HG02610 (cell line): ENCODE measurements at regions not wholly inside any gene's neighbourhood (a gene's known extent, or its start where the extent isn't known, plus 50 kb on each side); places are given as distances from the start of the nearest gene placed in this dataset.

Experiments
- ATAC-seq: cut with Tn5 transposase; IDR thresholded peaks from one replicate; pipeline ENCODE4 v1.9.1; 2021; ENCODE audit warnings: mild to moderate bottlenecking, moderate library complexity; ENCODE audit not compliant: unreplicated experiment

GRCh38 chr15:37679627-37680026 lies 254.8 kb upstream of the TMCO5A start:
- no peak for ATAC-seq

- ATAC-seq: no peak
These were observed 252.1 kb upstream of the TMCO5A start for GRCh38 chr15:37682304-37682703.

- no peak for ATAC-seq
These were observed 242.5 kb upstream of the TMCO5A start for GRCh38 chr15:37691911-37692310.

- no peak for ATAC-seq
These were observed 240.5 kb upstream of the TMCO5A start for GRCh38 chr15:37693926-37694325.

- ATAC-seq: no peak
These were observed 238.7 kb upstream of the TMCO5A start for GRCh38 chr15:37695719-37696118.

GRCh38 chr15:37698679-37699078 lies 235.8 kb upstream of the TMCO5A start:
- ATAC-seq: no peak

- ATAC-seq: no peak
These were observed 233.2 kb upstream of the TMCO5A start for GRCh38 chr15:37701230-37701629.

GRCh38 chr15:37709669-37710068 lies 224.8 kb upstream of the TMCO5A start:
- no peak for ATAC-seq

- no peak for ATAC-seq
These were observed 219.3 kb upstream of the TMCO5A start for GRCh38 chr15:37715101-37715500.

GRCh38 chr15:37720267-37720666 lies 214.2 kb upstream of the TMCO5A start:
- no peak for ATAC-seq

- no peak for ATAC-seq
These were observed 203.2 kb upstream of the TMCO5A start for GRCh38 chr15:37731146-37731746.

- ATAC-seq: no peak
These were observed 200.8 kb upstream of the TMCO5A start for GRCh38 chr15:37733628-37734027.

- no peak for ATAC-seq
These were observed 193.8 kb upstream of the TMCO5A start for GRCh38 chr15:37740623-37741141.

- no peak for ATAC-seq
These were observed 190.6 kb upstream of the TMCO5A start for GRCh38 chr15:37743826-37744225.

GRCh38 chr15:37744521-37744920 lies 189.9 kb upstream of the TMCO5A start:
- ATAC-seq: no peak

GRCh38 chr15:37751401-37751800 lies 183.0 kb upstream of the TMCO5A start:
- no peak for ATAC-seq

- ATAC-seq: no peak
These were observed 178.0 kb upstream of the TMCO5A start for GRCh38 chr15:37756407-37756806.

- ATAC-seq: no peak
These were observed 176.0 kb upstream of the TMCO5A start for GRCh38 chr15:37758412-37758811.

GRCh38 chr15:37764733-37765191 lies 169.7 kb upstream of the TMCO5A start:
- ATAC-seq: no peak

- ATAC-seq: no peak
These were observed 168.7 kb upstream of the TMCO5A start for GRCh38 chr15:37765786-37766185.

GRCh38 chr15:37767841-37768455 lies 166.5 kb upstream of the TMCO5A start:
- ATAC-seq: no peak

GRCh38 chr15:37771465-37771864 lies 163.0 kb upstream of the TMCO5A start:
- no peak for ATAC-seq
